K562 (cell line): ENCODE measurements at regions not wholly inside any gene's neighbourhood (a gene's known extent, or its start where the extent isn't known, plus 50 kb on each side); places are given as distances from the start of the nearest gene placed in this dataset.

ENCODE experiments used
- ATAC-seq: fragments of 200-7000 bp; cut with Tn5 transposase; 3 replicates; pipeline ENCODE4 v1.9.1; 2020; ENCODE audit warnings: moderate library complexity
- BruUV-seq: library from RNA; stranded (reverse); fragments of 400-500 nt; replicated peaks from 2 replicates; lab custom pipeline; 2021; lab: Mats Ljungman, UMichigan
- CTCF ChIA-PET: fragments of 300-600 bp; formaldehyde crosslinking; extraction: SDS; loops from one replicate; lab custom pipeline; 2021; ENCODE audit warnings: low intra/inter-chr PET ratio; lab: Yijun Ruan, JAX
- POLR2A ChIA-PET: fragments of 300-600, 350-650 bp; sonication (Branson Sonifier 250); formaldehyde crosslinking; extraction: SDS; loops from one replicate; lab custom pipeline; 2021; ENCODE audit warnings: antibody characterized with exemption, inconsistent platforms; lab: Yijun Ruan, JAX
- DNase-seq, 4 experiments: peaks; one replicate each; pipeline versions ENCODE4 v3.0.0 to v3.0.0-alpha.2; 2011 to 2018; ENCODE audit warnings: low spot score in 3 of 4, mixed read lengths in 3 of 4; ENCODE audit errors: extremely low read depth in 1 of 4
- FAIRE-seq: peaks from 2 replicates; lab custom pipeline; 2011; peaks lifted over from hg19 to GRCh38; lab: Jason Lieb, UNC
- H2AFZ ChIP-seq: 2 replicates; pipeline ENCODE4 v1.6.0; 2011; ENCODE audit warnings: low read depth, low read length, control low read depth, inconsistent platforms
- H3K27ac ChIP-seq: fragments of 200-600 bp; 3 replicates; pipeline ENCODE4 v1.8.0; 2011; ENCODE audit warnings: low read depth, mild to moderate bottlenecking, control low read depth, inconsistent platforms, low read length, moderate library complexity, mixed read lengths; ENCODE audit errors: extremely low read depth
- H3K27me3 ChIP-seq, 2 experiments: fragments of 300-600 bp in 1 of 2; 2 replicates in 1 of 2; 3 replicates in 1 of 2; pipeline versions ENCODE4 v1.6.0 to v1.8.0; 2011; ENCODE audit warnings: inconsistent platforms in 2 of 2, low read length in 2 of 2, mild to moderate bottlenecking in 1 of 2, mixed read lengths in 1 of 2, moderate library complexity in 1 of 2; ENCODE audit not compliant: control insufficient read depth in 2 of 2, insufficient read depth in 2 of 2
- H3K36me3 ChIP-seq: fragments of 300-600 bp; 3 replicates; pipeline ENCODE4 v1.8.0; 2011; ENCODE audit warnings: mild to moderate bottlenecking, low read length, inconsistent platforms; ENCODE audit not compliant: control insufficient read depth, insufficient read depth
- H3K4me1 ChIP-seq, 2 experiments: fragments of 200-600 bp in 1 of 2; replicated peaks in 1 of 2; 2 replicates in 1 of 2; 3 replicates in 1 of 2; pipeline versions ENCODE4 v1.5.1 to v1.8.0; 2011; ENCODE audit warnings: inconsistent platforms in 2 of 2, low read length in 2 of 2, mild to moderate bottlenecking in 1 of 2, mixed read lengths in 1 of 2, moderate library complexity in 1 of 2; ENCODE audit not compliant: control insufficient read depth in 2 of 2, insufficient read depth in 2 of 2
- H3K4me2 ChIP-seq: 2 replicates; pipeline ENCODE4 v1.6.1; 2011; ENCODE audit warnings: low read length, control low read depth, inconsistent platforms, mixed read lengths; ENCODE audit not compliant: insufficient read depth
- H3K4me3 ChIP-seq: fragments of 200-600 bp; sonication (generic), shearing (Covaris generic); 2 replicates; pipeline ENCODE4 v1.5.1; 2016; ENCODE audit warnings: control low read depth, inconsistent platforms
- H3K79me2 ChIP-seq: fragments of 200-600 bp; 3 replicates; pipeline ENCODE4 v1.8.0; 2011; ENCODE audit warnings: low read length, inconsistent platforms; ENCODE audit not compliant: control insufficient read depth, insufficient read depth
- H3K9ac ChIP-seq, 2 experiments: 2 replicates each; pipeline versions ENCODE4 v1.6.0 to v1.6.1; 2011; ENCODE audit warnings: low read depth in 2 of 2, low read length in 2 of 2, control low read depth in 1 of 2, inconsistent platforms in 1 of 2, mild to moderate bottlenecking in 1 of 2, mixed read lengths in 1 of 2; ENCODE audit not compliant: insufficient read depth in 1 of 2
- H3K9me1 ChIP-seq: one replicate; pipeline ENCODE4 v1.6.0; 2011; ENCODE audit warnings: inconsistent platforms, mild to moderate bottlenecking, low read length, moderate library complexity; ENCODE audit not compliant: control insufficient read depth, insufficient read depth
- H3K9me3 ChIP-seq: replicated peaks from 2 replicates; pipeline ENCODE4 v1.5.1; 2011; ENCODE audit warnings: low read depth, low read length, inconsistent platforms; ENCODE audit not compliant: control insufficient read depth, insufficient read depth
- H4K20me1 ChIP-seq: replicated peaks from 2 replicates; pipeline ENCODE4 v1.6.1; 2011; ENCODE audit warnings: low read length, inconsistent platforms, mixed read lengths; ENCODE audit not compliant: control insufficient read depth, insufficient read depth
- EP400 ChIP-seq: fragments of 450-650 bp; IDR thresholded peaks from 2 replicates; pipeline ENCODE4 v1.6.1; 2017; ENCODE audit warnings: antibody characterized with exemption, mild to moderate bottlenecking, moderate library complexity
- KLF13 ChIP-seq: fragments of 450-650 bp; IDR thresholded peaks from 2 replicates; pipeline ENCODE4 v1.6.1; 2016; ENCODE audit warnings: missing genetic modification characterization, low read depth, mild to moderate bottlenecking, missing compliant biosample characterization, moderate library complexity, borderline replicate concordance
- ZNF589 ChIP-seq: fragments of 200-800 bp; sonication (Bioruptor generic); IDR thresholded peaks from 2 replicates; pipeline ENCODE4 v1.6.1; 2016; ENCODE audit warnings: low read depth, missing genetic modification characterization, missing compliant biosample characterization
- WGBS: fragments of 100-300 bp; shearing (Covaris generic); methylation state at CpG from one replicate; pipeline ENCODE4 v1.1.6; 2016; ENCODE audit warnings: low coverage, mixed read lengths; ENCODE audit not compliant: insufficient coverage; ENCODE audit errors: missing lambda C conversion rate; 5-methylcytosine and 5-hydroxymethylcytosine counted together
- in situ Hi-C: fragments of 300-500 bp; cut with MboI; formaldehyde crosslinking; loops from 4 replicates; pipeline ENCODE4 v1.15.0; 2018; ENCODE audit warnings: inconsistent platforms, mixed read lengths
- intact Hi-C: fragments of 100-400 bp; cut with micrococcal nuclease; formaldehyde crosslinking; loops from 2 replicates; pipeline ENCODE4 v1.14.2; 2022
- TF ChIP-seq, protein P1 (sequence below): IDR thresholded peaks from 2 replicates; pipeline ENCODE4 v1.6.1; 2011; ENCODE audit not compliant: insufficient read length; ENCODE audit errors: extremely low read depth
- TF ChIP-seq, protein P2 (sequence below): fragments of 250-450 bp; sonication (Bioruptor Pico); IDR thresholded peaks from 2 replicates; pipeline ENCODE4 v1.9.0; 2021; ENCODE audit warnings: mild to moderate bottlenecking, inconsistent platforms
- TF ChIP-seq, protein P3 (sequence below): fragments of 450-650 bp; formaldehyde crosslinking; IDR thresholded peaks from 2 replicates; pipeline ENCODE4 v1.4.0; 2022; ENCODE audit warnings: mild to moderate bottlenecking, moderate library complexity

DNA sequence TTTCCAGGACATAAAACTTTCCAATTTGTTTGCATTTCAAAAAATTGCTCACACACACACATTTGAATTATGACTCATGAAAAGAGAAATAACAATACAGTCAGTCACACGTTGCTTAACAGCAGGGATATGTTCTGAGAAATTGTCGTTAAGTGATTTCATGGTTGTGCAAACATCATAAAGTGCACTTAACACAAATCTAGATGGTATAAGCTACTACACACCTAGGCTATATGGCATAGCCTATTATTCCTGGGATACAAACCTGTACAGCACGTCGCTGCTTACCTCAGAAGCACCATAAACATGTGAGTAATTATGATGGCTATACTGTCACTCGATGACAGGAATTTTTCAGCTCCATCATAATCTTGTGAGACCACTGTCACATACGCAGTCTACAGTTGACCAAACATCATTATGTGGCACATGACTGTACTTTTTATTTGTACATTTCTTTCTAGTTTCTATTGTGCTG is 378.2 kb downstream of the ACTL7B start:
- Histone ChIP-seq H4K20me1 (no peaks in the 10 kb centered on the region), H3K4me1 (no peaks in the 10 kb centered on the region), H3K27ac (no peak overlapping the region), H3K9ac (no peak overlapping the region), H3K4me3 (no peak overlapping the region), H3K27me3 (no peaks in the 10 kb centered on the region; a peak in 1 of 5 replicates), H3K36me3 (no peaks in the 10 kb centered on the region), H3K9me3 (no peaks in the 10 kb centered on the region), H3K9me1 (no peaks in the 10 kb centered on the region), H2AFZ (no peak overlapping the region), H3K79me2 (no peaks in the 10 kb centered on the region), H3K4me2 (no peak overlapping the region)
- no peak for ATAC-seq
- FAIRE-seq, result no peak
- intact Hi-C loops, result no loop called here
- POLR2A ChIA-PET, result no interaction called here
- CTCF ChIA-PET, result no interaction called here
- DNase-seq, result no peak
- in situ Hi-C loops, result no loop called here
- 0% methylated on average over 6 of the region's 6 CpGs for WGBS
- no peak for TF ChIP-seq EP400
- no peak for TF ChIP-seq KLF13 (tag)
- TF ChIP-seq ZNF589 (CRISPR knock-in tag), result no peak
- TF ChIP-seq, protein P1, sequence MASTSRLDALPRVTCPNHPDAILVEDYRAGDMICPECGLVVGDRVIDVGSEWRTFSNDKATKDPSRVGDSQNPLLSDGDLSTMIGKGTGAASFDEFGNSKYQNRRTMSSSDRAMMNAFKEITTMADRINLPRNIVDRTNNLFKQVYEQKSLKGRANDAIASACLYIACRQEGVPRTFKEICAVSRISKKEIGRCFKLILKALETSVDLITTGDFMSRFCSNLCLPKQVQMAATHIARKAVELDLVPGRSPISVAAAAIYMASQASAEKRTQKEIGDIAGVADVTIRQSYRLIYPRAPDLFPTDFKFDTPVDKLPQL, result no peak
- TF ChIP-seq, protein P2, sequence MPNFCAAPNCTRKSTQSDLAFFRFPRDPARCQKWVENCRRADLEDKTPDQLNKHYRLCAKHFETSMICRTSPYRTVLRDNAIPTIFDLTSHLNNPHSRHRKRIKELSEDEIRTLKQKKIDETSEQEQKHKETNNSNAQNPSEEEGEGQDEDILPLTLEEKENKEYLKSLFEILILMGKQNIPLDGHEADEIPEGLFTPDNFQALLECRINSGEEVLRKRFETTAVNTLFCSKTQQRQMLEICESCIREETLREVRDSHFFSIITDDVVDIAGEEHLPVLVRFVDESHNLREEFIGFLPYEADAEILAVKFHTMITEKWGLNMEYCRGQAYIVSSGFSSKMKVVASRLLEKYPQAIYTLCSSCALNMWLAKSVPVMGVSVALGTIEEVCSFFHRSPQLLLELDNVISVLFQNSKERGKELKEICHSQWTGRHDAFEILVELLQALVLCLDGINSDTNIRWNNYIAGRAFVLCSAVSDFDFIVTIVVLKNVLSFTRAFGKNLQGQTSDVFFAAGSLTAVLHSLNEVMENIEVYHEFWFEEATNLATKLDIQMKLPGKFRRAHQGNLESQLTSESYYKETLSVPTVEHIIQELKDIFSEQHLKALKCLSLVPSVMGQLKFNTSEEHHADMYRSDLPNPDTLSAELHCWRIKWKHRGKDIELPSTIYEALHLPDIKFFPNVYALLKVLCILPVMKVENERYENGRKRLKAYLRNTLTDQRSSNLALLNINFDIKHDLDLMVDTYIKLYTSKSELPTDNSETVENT (CRISPR knock-in tag), result no peak
- TF ChIP-seq, protein P3, sequence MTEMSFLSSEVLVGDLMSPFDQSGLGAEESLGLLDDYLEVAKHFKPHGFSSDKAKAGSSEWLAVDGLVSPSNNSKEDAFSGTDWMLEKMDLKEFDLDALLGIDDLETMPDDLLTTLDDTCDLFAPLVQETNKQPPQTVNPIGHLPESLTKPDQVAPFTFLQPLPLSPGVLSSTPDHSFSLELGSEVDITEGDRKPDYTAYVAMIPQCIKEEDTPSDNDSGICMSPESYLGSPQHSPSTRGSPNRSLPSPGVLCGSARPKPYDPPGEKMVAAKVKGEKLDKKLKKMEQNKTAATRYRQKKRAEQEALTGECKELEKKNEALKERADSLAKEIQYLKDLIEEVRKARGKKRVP (CRISPR knock-in tag), result no peak
- no TSS peak for BruUV-seq
